ENCODE measurements at regions not wholly inside any gene's neighbourhood (a gene's known extent, or its start where the extent isn't known, plus 50 kb on each side); places are given as distances from the start of the nearest gene placed in this dataset.

GRCh38 chr4:15130441-15130840 lies 128.2 kb downstream of the CPEB2 start:
- no peak for DNase-seq

GRCh38 chr4:15131551-15131950 lies 129.3 kb downstream of the CPEB2 start:
- no peak for DNase-seq

- DNase-seq = no peak
These were observed 130.5 kb downstream of the CPEB2 start for GRCh38 chr4:15132739-15133138.

GRCh38 chr4:15139599-15139998 lies 137.3 kb downstream of the CPEB2 start:
- no peak for DNase-seq

GRCh38 chr4:15142201-15142600 lies 139.9 kb downstream of the CPEB2 start:
- no peak for DNase-seq

- DNase-seq = no peak
These were observed 141.3 kb downstream of the CPEB2 start for GRCh38 chr4:15143551-15143950.

GRCh38 chr4:15144249-15144966 lies 142.1 kb downstream of the CPEB2 start:
- DNase-seq = no peak

GRCh38 chr4:15144967-15145295 lies 142.7 kb downstream of the CPEB2 start:
- DNase-seq = no peak

GRCh38 chr4:15145709-15146108 lies 143.4 kb downstream of the CPEB2 start:
- DNase-seq = no peak

- no peak for DNase-seq
These were observed 145.4 kb downstream of the CPEB2 start for GRCh38 chr4:15147714-15148113.

GRCh38 chr4:15148199-15148598 lies 145.9 kb downstream of the CPEB2 start:
- DNase-seq = no peak

GRCh38 chr4:15148691-15149090 lies 146.4 kb downstream of the CPEB2 start:
- DNase-seq = no peak

GRCh38 chr4:15149234-15149838 lies 147.1 kb downstream of the CPEB2 start:
- DNase-seq = no peak

- peak in 1 of 2 donors; percentile 2 for DNase-seq
These were observed 147.7 kb downstream of the CPEB2 start for GRCh38 chr4:15149839-15150592.

GRCh38 chr4:15150631-15151030 lies 148.3 kb downstream of the CPEB2 start:
- DNase-seq = no peak

GRCh38 chr4:15151033-15151432 lies 148.8 kb downstream of the CPEB2 start:
- DNase-seq = no peak

- DNase-seq = no peak
These were observed 151.4 kb downstream of the CPEB2 start for GRCh38 chr4:15153662-15154061.

- no peak for DNase-seq
These were observed 156.3 kb downstream of the CPEB2 start for GRCh38 chr4:15158406-15159091.

GRCh38 chr4:15159477-15160019 lies 157.3 kb downstream of the CPEB2 start:
- no peak for DNase-seq

GRCh38 chr4:15161439-15161838 lies 159.2 kb downstream of the CPEB2 start:
- no peak for DNase-seq

- no peak for DNase-seq
These were observed 159.8 kb downstream of the CPEB2 start for GRCh38 chr4:15162046-15162445.

GRCh38 chr4:15162465-15163283 lies 160.4 kb downstream of the CPEB2 start:
- DNase-seq = no peak
